ENCODE measurements at regions not wholly inside any gene's neighbourhood (a gene's known extent, or its start where the extent isn't known, plus 50 kb on each side); places are given as distances from the start of the nearest gene placed in this dataset.

- TF ChIP-seq CTCF (IDR thresholded peaks at IDR 0.05; ENCODE audit: low read depth, low read length): no peak
- no peak for DNase-seq (ENCODE audit: low read depth, low spot score)
- in situ Hi-C loops (cut with HindIII; ENCODE audit: low sequenced_read_pairs): no loop called here
- no peak overlapping the region for H3K4me3 ChIP-seq (ENCODE audit: low read depth, low read length)
Observed at GRCh38 chr6:67664942-67665341, 970.1 kb upstream of the ADGRB3 start.

DNA sequence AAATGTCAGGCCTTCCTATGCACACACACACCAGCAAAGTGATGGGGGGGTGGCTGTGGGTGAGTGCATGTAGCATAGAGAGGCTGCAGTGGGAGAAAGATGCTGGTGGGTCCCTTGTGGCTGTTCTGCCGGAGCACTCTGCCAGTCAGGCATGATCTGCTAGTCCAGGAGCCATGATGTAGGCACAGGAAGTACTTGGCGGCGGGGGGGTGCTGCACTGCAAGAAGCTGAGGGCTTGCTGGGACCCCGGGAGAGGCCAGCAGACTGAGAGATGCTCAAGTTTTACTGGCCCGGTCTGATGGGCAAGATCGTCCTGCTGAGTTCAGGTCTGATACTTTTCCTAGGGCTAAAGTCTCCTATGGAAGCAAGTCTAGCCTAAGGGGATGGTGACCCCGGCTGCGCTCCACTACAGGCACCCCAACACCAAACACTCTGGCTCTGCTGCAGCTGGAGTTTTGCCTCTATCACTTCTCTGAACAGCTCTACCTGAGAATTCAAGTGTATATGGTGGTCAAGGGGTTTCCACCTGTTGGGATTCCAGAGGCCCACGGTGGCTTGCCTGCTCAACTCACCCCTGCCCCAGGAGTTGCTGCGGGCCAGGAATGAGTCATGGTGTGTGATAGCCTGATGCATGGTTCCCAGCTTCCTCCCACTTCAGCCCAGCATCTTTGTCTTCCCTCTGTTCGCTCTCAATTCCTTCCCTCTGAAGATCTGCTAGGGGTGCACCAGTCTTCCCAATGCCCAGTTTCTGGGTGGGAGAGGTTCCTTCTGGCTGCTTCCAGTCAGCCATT is 971.8 kb upstream of the ADGRB3 start:
- in situ Hi-C loops (cut with HindIII; ENCODE audit: low sequenced_read_pairs): no loop called here
- H3K4me3 ChIP-seq (ENCODE audit: low read depth, low read length): no peak overlapping the region
- DNase-seq (ENCODE audit: low read depth, low spot score): no peak
- no peak for TF ChIP-seq CTCF (IDR thresholded peaks at IDR 0.05; ENCODE audit: low read depth, low read length)

DNA sequence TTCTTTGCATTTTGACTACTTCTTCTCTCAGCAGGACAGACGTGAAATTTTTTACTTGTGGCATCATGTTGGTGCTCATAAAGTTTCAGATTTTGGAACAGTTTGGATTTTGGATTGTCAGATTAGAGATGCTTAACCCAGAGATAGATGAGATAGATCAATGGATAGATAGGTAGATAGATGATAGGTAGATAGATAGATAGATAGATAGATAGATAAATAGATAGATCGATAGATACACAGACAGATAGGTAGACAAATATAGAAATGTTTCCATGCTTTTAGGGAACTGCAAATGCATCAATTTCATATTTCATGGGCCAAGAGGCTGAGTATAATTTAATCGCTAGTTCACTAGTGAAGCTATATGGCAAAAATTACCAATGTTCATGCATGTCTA is 981.5 kb upstream of the ADGRB3 start:
- DNase-seq (ENCODE audit: low read depth, low spot score): no peak
- no peak for TF ChIP-seq CTCF (IDR thresholded peaks at IDR 0.05; ENCODE audit: low read depth, low read length)
- no peak overlapping the region for H3K4me3 ChIP-seq (ENCODE audit: low read depth, low read length)
- in situ Hi-C loops (cut with HindIII; ENCODE audit: low sequenced_read_pairs): no loop called here

DNA sequence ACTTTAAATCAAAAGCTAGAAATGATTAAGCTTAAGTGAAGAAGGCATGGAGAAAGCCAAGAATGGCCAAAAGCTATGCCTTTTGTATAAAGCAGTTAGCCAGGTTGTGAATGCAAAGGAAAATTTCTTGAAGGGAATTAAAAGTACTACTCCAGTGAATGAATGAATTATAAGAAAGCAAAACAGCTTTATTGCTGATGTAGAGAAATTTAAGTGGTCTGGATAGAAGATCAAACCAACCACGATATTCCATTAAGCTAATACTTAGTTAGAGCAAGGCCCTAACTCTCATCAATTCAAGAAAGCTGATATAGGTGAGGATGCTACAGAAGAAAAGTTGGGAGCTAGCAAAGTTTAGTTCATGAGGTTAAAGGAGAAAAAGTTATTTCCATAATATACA is 988.5 kb upstream of the ADGRB3 start:
- in situ Hi-C loops (cut with HindIII; ENCODE audit: low sequenced_read_pairs): no loop called here
- H3K4me3 ChIP-seq (ENCODE audit: low read depth, low read length): no peak overlapping the region
- no peak for TF ChIP-seq CTCF (IDR thresholded peaks at IDR 0.05; ENCODE audit: low read depth, low read length)
- DNase-seq (ENCODE audit: low read depth, low spot score): no peak

GRCh38 chr6:67643281-67643680 is 991.8 kb upstream of the ADGRB3 start:
- no peak overlapping the region for H3K4me3 ChIP-seq (ENCODE audit: low read depth, low read length)
- in situ Hi-C loops (cut with HindIII; ENCODE audit: low sequenced_read_pairs): no loop called here
- TF ChIP-seq CTCF (IDR thresholded peaks at IDR 0.05; ENCODE audit: low read depth, low read length): no peak
- DNase-seq (ENCODE audit: low read depth, low spot score): no peak

DNA sequence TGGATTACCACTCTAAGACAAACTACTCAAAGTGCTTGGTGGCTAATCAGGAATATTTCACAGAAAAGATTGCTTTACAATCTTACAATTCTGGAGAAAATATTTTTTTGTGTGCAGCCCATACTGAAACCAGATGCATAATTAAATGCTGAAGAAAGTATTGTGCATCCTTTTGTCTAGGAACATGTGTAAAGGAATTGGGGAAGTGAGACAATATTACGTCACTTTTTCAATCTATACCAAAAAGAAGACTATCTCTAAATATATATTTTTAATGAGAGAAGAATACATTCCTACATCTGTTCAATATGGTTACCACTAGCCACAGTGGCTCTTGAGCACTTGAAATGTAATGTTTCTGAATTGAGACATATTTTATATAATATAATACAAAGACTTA is 992.5 kb upstream of the ADGRB3 start:
- TF ChIP-seq CTCF (IDR thresholded peaks at IDR 0.05; ENCODE audit: low read depth, low read length): no peak
- DNase-seq (ENCODE audit: low read depth, low spot score): no peak
- no peak overlapping the region for H3K4me3 ChIP-seq (ENCODE audit: low read depth, low read length)
- in situ Hi-C loops (cut with HindIII; ENCODE audit: low sequenced_read_pairs): no loop called here

Data from astrocyte of the spinal cord (primary cell).